ENCODE measurements at regions not wholly inside any gene's neighbourhood (a gene's known extent, or its start where the extent isn't known, plus 50 kb on each side); places are given as distances from the start of the nearest gene placed in this dataset.

DNA sequence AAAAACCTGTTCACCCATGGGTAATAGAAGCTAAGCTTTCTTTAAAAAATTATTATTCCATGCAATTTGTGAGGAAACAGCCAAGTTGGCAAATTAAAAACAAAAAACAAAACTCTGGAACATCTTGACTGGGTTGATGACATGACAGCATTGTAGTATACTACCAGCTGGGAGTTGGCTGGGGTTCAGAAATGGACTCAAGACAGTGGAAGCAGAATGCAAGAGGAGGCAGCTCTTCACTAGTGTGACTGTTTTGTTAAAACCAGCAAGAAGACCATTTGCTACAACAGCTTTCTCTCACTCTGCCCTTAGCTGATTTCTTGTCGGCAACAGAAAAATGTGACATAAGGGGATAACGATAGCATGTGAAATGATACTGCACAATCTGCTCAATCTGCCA lies 1298.9 kb upstream of the ADGRL4 start:
- TF ChIP-seq, protein P1, sequence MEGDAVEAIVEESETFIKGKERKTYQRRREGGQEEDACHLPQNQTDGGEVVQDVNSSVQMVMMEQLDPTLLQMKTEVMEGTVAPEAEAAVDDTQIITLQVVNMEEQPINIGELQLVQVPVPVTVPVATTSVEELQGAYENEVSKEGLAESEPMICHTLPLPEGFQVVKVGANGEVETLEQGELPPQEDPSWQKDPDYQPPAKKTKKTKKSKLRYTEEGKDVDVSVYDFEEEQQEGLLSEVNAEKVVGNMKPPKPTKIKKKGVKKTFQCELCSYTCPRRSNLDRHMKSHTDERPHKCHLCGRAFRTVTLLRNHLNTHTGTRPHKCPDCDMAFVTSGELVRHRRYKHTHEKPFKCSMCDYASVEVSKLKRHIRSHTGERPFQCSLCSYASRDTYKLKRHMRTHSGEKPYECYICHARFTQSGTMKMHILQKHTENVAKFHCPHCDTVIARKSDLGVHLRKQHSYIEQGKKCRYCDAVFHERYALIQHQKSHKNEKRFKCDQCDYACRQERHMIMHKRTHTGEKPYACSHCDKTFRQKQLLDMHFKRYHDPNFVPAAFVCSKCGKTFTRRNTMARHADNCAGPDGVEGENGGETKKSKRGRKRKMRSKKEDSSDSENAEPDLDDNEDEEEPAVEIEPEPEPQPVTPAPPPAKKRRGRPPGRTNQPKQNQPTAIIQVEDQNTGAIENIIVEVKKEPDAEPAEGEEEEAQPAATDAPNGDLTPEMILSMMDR (IDR thresholded peaks at IDR 0.05): no peak
- TF ChIP-seq POLR2AphosphoS5 (IDR thresholded peaks at IDR 0.05) (no peak), POLR2A (IDR thresholded peaks at IDR 0.05) (no peak)

Measured in breast epithelium (tissue), 3 donors.